RKO (cell line): ENCODE measurements at regions not wholly inside any gene's neighbourhood (a gene's known extent, or its start where the extent isn't known, plus 50 kb on each side); places are given as distances from the start of the nearest gene placed in this dataset.

Experiments
- DNase-seq: peaks from one replicate; pipeline ENCODE4 v3.0.0-alpha.2; 2016; ENCODE audit warnings: low spot score

DNA sequence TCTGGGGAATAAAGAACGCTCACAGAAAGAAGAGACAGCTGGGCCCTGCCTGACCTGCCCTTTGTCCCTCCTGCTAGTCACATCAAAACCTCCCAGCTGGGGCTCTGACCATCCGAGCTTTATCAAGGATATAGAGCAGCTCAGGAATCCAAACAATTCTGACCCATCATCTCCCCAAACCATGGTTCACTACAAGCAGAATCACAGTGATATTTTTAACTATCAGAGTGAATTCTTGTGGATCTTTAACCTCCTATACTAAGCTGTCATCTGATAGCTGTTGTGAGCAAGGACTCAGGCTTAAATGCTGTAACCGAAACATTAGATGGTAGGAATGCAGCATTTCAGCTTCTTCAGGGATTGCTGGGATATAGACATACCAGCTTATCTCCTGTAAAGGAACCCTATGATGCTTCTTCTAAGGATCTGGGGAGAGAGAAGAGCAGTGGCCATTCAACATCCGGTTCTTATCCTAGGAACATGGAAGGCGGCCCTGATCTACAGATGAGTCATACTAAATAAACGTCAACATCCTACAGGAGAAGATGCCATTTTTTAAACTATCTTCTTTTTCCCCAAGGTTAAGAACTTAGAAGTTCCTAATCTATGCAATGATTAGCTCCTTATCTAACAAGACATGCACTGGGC is 84.7 kb upstream of the AKIP1 start:
- no peak for DNase-seq

DNA sequence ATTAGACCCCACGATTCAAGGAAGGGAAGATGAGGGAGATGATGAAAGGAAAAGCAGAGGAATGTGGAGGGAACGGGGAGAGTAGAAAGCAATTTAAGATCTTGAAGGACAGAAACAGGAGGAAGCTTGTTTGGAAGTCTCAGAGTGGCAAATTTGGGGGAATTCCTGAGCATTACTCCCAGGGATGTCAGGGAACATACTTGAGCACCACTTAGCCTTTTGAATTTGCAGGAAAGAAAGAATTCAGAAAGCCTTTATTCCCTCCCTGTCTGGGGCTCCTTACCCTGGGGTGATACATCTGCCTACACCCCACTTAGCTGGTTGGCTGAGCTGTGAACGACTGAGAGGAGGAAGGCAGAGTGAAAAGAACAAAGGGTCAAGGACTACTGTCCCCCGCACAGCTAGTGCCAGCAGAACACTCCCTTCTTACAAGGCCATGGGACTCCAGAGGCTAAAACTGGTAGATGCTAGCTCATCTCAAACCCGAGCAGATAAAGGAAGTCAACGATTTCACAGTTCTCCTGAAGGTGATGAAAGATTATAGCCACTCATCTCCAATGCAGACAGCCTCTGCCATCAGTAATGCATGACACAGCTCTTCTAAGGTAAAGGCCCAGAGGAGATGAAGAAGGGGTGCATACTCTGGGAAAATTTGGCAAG is 84.0 kb upstream of the AKIP1 start:
- no peak for DNase-seq

DNA sequence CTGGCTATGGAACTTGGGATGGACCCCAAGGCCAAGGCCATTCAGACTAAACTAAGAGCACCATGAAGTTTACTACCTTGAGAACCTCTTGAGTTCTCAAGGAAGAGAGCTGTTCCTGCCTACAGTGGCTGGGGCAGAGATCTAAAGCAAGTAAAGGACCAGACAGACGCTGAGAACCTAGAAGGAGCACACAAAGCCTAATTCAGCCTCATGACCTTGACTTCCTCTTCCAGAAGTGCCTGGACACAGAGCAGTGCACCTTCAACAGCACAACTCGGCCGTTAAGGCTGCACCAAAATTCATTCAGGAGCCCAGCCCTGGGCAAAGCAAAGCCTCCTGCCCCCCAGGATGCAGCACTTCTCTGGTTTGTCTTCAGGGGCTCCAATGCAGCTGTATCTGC is 82.9 kb upstream of the AKIP1 start:
- DNase-seq = no peak

DNA sequence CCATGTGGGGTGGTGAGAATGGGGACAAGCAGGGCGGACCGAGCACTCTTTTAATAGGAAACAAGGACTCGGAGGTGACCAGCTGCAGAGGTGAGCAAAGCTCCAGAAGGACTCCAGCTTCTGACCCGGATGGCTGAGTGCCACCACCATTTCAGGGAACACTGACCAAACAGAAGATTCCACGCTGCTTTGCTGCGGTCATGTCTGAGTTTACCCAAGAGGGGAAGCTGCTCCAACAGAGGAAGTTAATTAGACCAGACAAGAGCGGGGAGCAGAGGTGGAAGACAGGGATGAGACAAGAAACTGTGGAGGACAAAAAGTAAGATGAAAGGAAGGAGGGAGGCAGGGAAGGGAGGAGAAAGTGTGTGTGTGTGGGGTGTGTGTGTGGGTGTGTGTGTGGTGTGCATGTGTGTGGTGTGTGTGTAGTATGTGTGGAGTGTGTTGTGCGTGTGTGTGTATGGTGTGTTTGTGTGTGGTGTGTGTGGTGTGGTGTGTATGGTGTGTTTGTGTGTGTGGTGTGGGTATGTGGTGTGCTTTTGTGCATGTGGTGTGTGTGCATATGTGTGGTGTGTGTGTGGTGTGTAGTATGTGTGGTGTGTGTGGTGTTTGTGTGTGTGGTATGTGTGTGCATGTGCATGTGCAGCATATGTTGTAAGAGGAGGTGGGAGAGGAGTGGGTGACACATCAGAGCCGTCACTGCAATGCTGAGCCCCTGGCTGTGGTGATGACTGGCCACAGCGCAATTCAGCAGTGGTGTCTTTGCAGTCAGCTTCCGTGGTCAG is 82.2 kb upstream of the AKIP1 start:
- DNase-seq = no peak

DNA sequence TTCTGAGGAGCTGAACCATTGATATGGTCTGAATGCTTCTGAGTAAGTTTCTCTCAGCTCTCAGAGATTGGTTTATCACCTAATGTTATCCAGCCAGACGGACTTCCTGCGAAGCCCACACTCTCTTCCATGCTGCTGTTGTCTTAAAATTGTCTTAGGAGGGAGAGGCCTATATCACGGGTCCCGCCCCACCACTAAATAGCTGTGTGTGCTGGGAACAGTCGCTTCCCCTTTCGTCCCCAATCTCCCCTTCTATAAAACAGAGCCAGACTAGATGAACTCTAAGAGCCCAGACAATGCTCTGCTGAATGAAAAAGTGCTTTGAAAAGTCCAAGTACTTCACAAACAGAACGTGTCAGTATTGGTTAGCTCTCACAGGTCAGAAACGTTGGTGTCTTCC is 81.4 kb upstream of the AKIP1 start:
- no peak for DNase-seq

DNA sequence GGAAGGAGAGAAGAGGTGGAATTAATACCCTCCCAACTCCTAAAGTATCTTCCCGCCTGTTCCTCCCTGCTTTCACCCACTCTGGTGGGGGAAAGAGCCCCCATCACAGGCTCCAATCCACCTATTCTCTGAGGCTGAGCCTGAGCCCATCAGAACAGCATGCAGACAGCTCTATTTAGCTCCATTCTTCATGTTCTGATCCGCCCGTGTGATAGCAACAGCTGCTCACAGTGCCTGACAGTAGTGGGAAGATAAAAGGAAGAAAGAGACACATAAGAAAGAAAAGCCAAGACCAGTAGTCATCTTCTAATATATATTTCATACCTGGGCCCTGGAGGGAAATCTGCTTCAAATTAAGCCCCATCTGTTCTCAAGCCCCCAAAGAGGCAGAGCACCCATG is 80.3 kb upstream of the AKIP1 start:
- no peak for DNase-seq

DNA sequence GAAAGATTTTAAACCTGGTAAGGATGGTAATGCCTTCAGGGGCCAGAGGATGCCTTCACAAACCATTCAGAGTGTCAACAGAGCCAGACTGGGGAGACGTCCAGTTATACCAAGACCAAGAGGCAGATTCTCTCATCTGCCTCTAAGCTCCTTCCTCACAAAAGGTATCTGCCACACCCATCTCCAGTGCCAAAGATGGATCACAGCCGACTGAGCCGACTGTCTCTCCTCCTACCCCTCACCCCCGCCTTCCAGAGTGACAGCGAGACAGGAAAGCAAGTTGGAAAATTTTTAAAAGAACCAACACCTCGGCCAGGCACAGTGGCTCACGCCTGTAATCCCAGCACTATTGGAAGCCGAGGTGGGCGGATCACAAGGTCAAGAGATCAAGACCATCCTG is 79.1 kb upstream of the AKIP1 start:
- DNase-seq = no peak

DNA sequence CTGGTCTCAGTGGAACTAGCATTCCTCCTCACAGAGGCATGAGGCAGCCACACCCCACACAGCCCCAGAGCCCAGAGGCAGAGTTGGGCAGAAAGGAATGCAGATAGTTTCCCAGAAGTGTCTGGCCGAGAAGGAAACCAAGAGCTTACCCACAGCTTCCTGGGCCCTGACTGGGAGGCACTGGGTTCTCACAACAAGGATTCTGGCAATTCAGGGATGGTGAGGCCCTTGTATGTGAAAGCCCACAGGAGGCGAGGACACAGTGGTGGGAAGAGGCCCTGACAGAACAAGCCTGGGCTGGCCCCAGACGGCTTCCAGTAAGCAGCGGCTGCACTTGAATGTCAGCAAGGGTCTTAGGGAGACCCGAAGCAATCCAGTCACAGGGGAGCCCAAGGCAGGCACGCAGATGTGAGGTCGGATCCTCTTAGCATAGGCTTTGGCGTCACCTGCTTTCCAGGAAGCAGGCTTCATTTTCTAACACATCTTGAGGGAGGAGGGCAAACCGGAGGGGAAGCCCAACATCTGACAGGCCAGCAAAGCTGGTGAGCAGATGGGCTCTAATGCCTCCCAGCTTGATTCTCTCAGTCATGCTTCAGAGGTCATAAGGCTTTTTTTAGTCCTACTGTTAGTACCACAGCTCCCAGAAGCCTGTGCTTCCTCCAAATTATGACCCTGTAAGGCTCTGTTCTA is 78.3 kb upstream of the AKIP1 start:
- no peak for DNase-seq

DNA sequence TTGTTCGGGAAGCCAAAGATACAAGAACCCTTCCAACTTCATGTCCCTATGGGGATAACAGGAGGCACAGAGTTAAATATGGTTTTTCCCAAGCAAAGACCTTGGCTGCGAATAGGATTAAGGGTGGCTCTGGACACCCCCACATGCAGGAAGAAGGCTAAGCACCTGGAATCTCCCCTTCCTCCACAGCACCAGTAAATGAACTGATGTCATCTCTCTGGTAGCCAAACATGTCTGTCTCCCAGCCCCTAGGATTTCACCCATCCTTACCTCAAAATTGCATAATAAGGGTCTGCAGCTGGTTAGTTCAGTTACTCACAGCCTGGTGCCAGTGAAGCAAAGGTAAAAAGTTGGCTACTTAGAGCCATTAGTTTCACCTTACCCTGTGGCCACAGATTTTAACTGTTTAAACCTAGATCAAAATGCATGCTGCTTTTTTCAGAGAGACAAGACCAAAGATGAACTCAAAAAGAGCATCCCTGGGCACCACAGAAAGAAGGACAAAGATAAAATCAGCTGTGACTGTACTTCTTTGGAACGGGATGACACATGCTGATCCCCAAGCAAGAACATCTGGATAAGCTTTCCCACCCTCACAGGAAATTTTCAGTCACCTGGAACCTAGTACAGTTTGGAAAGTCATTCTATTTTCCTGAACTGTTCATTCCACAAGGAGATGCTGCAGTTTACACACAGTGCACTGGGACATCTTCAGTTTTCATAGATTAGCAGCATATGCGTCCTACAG is 77.2 kb upstream of the AKIP1 start:
- DNase-seq = no peak

DNA sequence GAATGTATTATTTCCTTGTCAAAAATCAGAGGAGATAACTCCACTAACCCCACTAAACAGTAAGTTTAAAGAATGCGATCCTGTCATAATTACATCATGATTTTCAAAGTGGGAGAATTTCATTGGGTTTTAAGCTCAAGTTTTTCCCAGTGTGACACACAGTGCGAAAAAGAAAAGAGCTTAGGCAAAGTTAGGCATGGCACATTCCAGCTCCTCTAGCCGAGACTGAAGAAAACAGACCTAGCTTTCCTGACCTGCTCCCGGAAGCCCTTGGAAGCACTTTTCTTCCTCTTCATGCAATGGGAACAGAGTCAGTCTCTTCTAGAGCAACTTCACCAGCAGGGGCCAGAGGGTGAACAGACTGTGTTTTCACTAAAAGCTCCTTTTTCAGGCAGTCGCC is 76.6 kb upstream of the AKIP1 start:
- DNase-seq = no peak

DNA sequence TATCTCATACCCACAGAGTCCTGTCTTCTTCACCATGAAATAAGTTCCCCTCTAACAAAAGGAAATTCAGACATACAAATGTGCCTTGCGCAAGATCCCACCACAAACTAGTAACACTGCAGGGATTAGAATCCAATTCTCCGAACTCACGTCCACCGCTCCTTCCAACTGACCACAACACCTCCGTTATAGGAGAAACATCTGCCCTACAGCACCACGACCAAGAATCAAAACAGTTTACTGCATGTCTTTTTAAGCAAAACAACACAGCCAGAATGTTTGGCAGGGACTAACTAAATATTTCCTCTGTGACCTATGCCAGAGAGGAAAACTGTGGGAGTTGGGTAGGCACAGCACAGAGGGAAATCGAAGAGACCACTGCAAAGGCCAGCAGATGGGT is 72.7 kb upstream of the AKIP1 start:
- DNase-seq = no peak

DNA sequence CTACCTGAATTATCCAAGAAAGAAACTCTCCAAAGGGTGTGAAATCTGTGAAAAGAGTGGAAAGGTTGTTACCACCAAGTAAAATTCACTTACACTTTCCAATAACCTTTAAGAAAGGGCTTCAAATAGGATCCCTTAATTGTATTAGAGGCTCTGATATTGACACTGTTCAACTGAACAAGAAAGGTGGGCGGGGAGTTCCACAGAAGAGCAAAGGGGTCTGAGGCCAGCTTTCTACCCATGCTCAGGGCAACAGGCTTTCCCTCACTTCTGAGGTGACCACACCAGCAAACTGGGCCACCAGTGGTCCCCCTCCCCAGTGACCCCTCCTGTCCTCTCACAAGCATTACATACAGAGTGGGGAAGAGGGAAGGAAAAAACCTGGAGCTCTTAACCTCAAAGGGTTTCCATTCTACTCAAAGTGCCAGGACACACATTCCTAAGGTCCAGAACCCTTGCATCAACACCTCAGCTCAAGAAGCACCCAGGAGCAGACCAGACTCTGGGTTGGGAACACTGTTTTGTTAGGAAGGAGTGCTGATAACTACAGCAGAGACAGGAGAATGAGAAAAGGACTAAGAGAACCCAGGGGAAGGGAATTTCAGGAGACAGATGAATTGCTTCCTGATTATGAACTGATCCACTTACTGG is 71.6 kb upstream of the AKIP1 start:
- DNase-seq = no peak

DNA sequence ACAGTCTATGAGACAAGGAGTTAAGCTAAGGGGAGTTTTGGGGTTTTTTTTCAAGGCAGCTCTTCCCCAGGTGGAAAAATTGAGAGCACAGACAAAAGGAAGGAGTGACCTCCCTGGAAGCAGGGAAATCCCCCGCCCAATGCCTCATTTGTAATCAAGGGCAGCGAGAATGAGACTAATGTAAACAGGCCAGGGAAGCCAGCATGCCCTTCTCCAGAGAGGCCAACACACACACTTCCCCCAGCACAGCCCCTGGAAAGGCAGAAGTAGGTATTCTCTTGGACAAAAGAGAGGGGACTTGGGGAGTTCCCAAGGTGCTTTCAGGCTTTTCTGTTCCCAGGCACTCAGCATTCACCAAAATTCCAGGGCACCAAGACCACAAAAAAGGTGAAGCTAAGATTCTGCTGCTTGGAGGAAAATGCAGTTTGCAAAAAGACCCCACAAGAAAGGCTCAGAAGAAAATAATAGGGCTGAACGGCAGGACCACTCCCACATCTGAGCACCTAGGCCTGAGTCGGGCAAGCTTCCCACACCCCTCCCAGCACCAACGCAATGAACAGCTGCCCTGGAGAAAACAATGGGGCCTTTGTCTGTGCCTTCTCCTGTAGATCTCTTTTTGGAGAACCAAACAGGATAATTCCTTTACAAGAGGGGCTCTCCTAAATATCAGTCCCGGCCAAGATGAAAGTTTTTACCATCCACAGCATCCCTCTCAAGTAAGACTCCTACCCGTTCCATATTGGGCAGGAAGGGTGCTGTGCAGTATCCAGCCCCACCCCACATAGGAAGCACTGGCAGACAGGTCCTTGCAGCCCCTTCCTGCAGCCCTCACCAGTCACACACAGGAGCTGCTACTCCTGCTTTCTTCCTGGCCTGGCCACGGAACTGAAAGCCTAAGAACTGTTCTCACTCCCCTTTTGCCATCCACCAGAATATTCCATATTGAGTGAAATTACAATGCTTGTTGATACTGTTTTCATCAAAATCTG is 70.7 kb upstream of the AKIP1 start:
- no peak for DNase-seq

DNA sequence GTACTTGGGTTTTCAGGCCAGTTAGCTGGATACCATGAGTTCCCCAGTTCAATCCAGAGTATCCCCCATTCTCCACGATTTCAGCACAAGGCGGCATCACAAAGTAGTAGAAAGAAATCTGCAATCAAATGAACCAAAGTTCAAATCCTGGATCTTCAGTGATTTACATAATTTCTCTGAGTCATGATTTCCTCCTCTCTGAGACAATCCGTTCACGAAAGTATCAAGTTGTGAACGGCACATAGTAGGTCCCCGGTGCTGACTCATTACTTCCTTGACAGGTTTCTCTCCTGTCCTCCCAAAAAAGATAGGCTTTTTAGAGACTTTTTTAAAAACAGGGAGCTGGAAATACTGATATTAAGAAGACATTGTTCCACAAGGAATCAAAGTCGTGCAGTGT is 69.1 kb upstream of the AKIP1 start:
- DNase-seq = no peak

DNA sequence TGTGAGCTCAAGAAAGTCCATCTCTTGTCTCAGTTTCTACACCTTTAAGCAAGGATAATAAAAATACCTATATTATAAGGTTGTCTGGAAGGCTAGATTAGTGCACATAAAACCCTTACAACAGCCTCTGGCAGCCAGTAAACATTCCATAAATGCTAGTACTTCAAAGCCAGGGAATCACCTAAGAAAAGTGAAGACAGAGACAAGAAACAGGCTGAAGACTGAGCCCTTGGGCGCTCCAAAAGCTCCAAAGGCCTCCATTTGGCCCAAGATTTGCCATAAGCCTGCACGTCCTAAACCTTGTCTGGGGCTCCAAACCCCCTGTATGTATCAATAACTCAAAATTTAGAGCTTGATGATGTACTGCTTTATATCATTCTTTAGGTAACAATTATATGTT is 52.2 kb upstream of the AKIP1 start:
- no peak for DNase-seq
